Hypothalamus (tissue), 51 donors: ENCODE measurements at regions not wholly inside any gene's neighbourhood (a gene's known extent, or its start where the extent isn't known, plus 50 kb on each side); places are given as distances from the start of the nearest gene placed in this dataset.

Experiments
- DNase-seq, 51 donors: peaks; one replicate each; lab custom pipeline; 2025; lab: John Stamatoyannopoulos, UW

DNA sequence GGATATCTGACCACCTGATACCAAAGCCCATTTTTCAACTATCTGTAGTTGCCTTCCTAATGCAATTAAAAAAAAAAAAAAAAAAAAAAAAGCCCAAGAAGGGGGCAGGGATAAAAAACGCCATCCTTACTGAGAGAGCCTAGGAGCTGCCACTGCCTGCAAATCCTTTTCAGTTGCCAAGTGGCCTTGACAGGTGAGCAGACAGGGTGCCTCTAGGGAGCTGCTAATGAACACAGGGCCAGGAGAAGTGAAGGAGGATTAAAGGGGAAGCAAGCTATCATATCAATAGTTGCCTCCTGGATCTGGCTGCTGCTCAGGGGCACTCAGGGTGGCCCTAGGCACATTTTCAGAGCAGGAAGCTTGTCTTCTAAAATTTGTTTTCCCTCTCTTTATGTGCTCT, 547.4 kb downstream of the TLE1 start:
- no peak for DNase-seq

DNA sequence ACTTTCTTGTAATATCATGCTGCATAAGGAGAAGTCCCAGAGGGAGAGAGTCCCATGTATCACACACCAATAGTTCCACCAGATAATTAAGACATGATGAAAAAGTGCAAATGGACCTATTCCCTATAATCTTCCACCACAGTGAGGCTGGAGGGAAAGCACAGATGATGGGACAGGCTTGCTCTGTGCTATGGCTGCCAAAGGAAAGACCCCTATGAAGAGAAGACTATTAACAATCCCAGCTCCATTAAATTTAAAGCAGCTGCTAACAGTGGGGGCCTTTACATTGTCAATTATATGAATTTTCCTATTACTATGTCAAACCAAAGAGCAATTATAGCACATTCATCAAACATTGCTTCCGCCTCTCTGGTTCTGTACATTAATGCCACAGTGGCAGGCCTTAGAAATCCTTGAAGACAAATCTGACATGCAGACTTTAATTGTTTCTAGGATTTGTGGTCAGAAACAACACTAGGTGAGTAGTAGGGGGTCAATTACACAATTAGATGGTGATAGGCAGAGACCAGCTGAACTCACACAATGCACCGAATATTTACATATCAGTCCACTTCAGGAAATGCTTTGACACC, 551.3 kb downstream of the TLE1 start:
- no peak for DNase-seq

DNA sequence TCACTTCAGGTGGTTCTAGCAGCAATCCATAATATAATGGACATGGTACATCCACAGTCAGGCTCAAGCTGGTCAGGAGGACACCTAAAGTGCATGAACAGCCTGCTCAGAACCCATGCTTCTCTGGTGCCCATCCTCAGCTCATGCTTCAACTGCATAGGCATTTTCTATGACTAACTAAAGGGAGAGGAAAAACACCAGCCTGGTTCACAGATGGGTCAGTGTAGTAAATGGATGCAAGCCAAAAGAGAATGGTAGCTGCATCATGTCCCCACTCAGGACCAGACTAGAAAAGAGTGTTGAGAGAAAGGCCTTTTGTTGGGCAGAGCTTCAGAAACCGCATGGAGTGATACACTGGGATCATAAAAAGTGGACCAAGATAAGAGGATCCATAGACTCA, 556.6 kb downstream of the TLE1 start:
- no peak for DNase-seq

DNA sequence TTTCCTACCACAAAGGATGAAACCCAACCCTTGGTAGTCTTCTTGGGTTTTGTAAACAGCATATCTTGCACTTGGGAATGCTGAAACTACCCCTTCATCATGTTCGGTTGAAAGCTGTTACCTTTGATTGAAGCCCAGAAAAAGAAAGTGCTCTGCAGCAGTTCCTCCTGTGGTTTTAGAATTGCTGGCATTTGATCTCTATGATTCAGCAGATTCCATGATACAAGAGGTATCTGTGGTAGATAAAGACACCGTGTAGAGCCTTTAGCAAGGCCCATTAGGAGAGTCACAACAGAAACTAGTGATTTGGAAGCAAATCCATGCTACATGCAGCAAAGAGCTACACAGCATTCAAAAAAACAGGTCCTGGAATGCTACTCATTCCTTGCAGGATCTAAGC, 557.0 kb downstream of the TLE1 start:
- DNase-seq = no peak

DNA sequence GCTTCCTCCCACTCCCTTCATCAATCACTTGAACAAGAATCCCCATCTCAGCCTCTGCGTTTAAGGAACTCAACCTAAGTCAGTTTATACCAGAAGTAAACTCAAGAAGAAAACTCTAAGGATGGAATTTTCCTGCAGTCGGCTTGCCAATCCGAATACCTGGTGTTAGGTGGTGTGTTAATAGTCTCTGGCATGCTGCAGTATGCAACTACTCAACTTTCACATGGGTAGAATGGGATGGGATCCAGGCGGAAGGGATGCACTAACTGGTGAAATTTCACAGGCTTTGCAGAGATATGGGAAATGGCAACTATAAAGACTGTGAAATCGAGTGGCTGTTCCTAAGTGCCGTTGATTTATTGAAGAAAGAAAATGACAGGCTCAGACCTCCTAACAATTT, 560.6 kb downstream of the TLE1 start:
- DNase-seq = no peak

DNA sequence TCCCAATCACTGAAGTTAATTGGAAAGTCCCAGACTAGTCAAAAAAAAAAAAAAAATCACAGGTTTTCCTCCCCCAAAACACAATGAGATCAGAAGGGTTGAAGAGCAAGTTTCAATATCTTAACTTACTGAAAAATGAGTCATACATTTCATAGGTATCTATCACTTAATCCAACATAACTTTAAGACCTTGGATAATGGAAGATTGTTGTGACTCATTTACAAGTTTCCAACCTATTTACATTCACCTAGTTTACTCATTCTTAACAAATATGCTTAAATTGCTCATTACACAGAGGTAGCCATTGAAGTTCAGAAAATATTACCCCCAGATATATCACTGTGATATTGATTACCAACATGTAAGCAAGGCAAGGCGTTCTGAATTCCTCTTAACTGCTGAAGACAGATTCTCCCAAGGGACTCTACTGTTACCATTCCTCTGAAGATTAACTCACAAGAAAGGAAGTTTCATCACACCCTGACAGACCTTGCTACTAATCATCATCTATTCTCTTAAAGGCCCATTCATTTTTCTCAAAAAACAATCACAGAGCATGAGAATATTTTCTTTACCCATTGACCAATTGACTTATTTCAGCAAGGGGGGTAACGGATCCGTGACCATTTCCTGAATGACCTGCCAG, 563.8 kb downstream of the TLE1 start:
- DNase-seq = no peak

DNA sequence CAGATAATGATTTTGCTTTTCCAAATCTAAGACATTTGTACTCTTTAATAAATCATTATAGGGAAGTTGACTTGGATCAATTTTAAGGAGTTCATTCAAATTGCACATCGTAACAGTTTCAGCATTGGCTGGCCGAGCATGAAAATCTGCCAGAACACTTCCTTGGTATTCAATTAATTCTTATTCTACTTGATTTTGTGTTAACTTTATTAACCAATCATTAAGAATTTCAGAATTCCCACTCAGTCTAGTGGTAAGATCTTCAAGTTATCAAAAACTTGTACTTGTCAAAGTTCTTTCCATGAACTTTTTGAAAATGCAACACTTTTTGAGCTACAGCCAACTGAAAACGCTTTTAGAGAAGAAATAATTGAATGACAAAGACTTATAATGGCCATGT, 565.8 kb downstream of the TLE1 start:
- no peak for DNase-seq

DNA sequence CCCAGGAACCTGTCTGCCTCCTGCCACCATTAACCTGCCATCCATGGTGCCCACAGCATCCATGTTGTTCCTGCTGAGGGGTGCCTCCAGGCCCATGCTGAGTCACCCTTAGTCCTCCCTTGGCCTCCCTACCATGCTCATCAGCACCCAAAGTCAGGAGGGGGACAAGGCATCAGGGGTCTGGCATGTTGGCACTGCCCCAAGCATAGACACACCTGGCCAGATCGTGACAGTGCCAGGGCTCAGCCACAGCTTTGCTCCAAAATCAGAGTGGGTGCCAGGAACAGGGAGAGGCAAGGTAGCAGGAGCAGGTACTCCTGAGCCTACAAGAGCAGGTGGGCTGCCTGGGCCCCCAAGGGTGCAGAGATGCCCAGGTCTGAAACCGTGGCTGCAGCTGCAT, 566.6 kb downstream of the TLE1 start:
- DNase-seq = no peak

DNA sequence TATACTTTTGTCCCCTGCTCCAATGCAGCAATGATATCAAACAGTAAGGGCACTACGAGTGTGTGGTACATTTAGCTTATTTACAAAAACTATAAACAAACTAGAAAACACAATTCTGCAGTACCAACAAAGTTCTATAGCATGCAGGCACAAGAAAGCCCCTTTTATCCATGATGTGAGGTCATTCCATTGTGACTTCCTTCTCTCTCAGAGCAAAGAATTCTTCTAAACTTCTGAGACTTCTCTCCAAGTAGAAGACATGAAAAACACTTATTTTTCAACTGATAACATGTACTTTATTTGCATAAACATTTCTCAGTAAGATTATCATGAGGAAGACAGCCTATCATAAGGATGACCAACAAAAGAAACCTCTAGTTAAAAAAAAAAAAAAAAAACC, 569.8 kb downstream of the TLE1 start:
- no peak for DNase-seq

DNA sequence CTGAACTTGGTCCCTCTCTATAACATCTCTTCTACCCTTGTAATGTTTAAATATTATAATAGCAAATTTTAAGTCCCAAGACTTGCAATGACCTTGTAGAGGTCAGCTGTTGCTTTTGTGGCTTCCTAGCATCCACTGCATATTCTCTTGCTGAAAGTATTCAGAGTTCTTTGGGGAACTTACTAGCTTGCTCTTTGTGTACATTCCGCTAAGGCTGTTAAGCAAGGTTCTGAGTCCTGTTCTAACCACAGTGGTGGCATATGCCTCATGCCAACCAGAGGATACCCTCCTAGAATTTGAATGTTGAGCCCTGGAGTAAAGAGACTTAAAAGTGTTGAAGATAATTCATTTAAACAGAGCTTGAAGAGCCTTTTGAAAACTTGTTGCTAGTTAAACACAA, 570.9 kb downstream of the TLE1 start:
- DNase-seq = no peak

DNA sequence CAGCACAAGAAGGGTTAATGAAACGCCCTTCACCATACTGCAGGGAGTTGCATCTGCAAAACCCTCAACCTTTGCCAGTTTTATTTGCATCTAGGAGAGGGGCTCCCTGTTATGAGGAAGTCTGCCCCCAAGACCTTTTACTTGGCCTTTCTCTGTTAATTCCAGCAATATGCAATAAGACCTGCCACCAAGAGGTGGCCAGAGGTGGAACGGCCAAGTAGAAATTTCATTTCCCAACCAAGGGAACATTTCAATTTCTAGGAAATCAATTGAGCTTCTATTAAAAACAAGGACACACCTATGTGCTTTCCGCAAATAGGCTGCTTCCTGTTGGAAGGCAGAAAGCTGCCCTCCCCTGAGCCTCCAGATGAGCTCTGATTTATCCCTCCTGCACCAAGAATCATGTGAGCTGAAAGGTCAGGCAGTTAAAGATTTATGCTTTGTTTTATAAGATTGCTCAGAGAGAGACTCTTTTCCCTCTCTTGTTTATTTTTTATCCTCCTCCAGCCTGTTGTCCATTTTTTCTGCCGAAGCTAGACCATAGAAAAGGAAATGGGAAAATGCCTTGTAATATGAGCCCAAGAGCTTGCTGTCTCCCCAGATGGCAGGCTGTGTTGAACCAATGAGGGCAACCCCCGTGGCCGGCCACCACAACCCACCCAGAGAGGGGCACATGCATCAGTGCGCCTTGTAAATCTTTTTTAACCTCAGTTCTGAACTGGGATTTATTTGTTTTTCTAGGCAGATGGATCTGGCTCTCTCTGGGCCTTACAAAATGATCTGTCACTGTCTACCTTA, 572.8 kb downstream of the TLE1 start:
- no peak for DNase-seq

DNA sequence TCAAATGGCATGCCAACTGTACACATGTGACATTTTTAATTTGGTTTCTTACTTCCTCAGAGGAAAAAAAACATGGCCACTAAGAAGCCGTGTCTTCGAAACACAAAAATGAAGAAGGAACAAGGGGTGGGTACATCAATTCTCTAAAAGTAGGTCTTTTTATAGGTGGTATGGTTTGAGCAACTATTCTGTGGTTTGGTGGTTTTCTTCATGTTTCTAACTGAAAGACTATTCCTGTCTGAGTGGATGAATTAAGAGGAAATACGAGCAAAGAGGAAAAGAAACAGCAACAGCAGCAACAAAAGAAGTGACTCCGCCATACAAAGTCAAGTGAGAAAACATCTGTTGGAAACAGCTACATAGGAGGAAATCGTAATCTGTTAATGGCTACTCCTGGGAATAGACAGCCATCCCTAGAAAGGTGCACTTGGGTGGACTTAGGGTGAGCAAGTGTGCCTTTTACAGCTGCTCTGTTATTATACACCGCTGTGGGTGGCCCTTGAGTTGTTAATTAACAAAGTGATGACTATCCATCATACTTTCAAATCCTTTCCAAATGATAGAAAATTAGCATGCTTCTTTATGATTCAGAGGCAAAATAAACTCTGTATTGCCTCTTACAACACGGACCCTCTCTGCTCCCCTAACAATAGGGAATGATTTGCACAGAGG, 575.8 kb downstream of the TLE1 start:
- DNase-seq = peak in 1 of 51 donors; percentile 19

DNA sequence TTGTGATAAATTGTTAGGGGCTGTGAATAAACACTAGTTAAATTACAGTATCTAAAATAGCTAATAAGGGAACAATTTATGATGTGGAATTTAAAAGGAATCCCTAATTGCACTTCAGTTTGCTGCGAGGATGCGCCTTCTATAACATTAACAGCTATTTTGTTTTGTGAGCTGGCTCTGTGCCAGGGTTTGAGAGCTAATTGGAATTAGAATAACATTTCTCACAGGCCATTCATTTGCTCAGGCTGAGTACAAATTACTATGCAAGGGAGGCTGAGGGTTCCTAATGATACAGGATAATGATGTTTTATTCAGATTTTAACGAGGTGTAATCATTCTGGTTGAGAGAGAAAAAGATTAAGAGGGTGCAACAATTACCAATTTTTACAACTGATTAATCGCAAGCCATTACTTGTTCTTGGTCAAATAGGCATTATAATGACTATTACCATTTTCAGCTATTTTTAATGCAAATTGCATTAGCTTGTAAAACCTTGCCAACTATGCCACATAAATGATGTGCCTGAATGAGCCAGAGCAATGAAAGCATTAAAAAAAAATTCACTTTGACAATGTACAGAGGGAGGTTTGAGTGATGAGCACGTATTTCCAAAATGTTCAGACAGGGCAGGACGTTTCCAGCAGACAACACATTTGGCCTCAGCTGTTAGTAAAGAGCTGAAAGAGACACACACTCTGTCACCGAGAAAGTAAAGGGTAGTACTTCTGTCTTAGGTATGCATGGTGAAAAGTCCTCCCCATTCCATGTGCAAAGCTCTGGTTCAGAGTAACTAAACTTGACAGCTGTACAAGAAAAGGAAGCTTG, 576.5 kb downstream of the TLE1 start:
- peak in 3 of 51 donors; percentile 2 to 36 (median 5) for DNase-seq

DNA sequence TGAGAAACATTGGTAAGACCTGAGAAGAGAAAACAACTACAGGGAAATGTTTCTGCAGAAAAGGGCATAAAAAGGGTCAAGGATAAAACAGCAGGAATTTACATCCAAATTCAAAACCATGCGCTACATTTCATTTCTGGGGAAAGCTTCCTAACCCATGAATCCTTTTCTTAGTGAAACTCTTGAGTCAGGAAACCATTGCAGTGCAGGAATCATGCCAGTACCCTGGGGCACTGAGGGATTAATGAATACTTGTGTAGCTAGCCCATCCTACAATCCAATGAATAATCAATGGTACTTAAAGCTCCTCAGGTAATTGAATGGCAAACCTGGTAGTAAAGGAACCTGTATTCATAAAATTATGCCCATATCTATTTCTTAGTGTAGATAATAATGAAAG, 580.5 kb downstream of the TLE1 start:
- DNase-seq = no peak

DNA sequence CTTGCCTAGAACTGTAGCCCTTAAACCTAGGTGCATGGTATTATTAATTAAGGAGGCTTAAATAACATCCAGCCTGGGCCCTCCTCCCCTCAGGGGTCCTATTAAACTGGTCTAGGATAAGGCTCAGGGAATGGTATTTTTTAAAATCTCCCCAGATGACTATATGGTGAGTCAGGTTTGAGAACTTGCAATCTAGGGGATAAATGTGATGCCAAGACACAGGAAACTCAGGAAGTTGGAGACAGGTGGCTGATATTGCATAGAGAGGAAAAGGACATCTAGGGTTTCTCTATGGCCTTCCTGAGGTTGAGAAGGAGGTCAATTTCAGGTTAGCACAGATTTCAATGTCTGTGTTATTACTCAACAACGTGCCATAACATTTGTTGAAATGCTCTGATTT, 581.0 kb downstream of the TLE1 start:
- no peak for DNase-seq

DNA sequence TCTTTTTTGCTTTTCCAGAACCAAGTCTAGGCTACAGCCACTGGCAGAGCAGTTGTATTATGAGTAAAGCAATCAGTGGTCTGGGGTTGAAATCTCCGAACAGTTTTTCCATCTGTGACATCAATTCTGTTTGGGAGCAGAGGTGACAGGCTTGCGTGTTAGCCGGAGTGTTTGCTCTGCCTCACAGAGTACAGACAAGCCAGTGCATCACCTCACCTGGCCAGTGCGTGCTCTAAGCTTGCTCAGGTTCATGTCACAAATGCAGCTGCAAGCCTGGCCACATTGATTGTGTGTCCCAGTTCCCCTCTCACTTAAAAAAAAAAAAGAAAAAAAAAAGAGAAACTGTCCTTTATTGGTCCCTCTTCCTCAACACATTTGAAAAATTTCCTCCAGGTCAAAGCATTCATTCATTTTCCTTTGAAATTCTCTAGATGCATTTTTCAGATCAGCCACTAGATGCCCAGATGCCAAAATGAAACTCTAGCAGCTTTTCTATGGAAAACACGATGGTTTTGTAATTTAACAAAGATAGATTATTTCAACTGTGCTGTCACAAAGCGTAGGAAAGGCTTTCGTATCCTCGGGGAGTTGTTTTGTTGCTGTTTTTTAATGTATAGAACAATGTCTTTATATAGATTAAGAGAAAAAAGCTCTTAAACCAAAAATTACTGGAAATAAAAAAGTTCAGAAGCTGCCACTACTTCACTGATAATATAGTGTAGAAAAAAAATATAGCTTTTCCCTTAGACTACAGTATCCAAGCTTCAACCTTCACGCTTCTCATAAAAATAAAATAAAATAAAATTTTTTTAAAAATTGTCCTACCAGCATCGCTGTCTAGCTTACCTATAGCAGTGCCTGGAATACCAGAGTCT, 585.5 kb downstream of the TLE1 start:
- DNase-seq = no peak

DNA sequence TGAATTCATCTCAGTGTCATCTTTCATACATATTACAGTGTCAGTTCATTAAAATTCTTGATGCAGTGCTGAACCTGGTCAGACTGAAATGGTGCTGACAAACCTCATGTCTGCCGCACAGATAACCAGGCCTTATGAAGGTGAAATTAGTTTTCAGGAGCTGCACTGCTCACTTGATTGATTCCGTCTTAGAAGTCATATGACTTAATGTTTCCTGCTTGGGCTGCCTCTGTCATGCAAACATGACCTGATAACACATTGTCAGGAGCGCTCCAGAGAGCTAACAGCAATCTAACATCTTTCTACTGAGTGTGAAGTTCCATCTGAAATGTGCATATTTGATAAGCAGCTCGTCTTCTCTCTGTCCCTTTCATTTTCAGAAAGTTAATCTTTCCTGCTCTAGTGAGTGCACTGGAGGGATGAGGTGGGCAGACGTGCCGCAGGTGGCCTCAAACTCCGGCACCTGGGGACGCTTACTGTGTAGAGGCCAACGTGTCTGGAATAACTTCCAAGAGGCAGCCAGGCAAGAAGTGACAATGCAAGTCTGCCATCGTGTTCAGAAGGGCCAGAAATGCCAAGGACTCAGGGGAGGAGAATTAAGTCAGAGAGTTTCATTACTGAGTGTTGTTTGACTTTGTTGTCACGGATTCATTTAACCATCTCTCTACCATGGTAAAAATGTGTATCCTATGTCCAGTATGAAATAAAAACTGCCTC, 592.1 kb downstream of the TLE1 start:
- no peak for DNase-seq

DNA sequence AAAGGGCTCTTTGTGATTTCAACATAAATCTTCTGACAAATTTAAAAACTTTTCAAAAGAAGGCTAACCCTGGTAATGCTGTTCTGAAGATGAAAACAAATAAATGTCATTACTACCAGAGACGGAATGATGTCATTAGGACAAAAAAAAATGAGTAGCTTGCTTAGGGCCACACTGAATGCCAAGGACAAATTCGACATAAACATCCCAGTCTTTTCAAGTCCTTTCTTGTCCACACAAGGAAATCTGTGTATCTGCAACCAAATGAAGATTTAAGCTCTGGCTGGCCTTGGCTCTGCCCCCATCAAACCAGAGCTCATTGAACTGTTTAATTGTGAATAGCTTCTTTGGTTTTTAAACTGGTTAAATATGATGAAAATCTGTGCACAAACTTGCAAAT, 592.7 kb downstream of the TLE1 start:
- peak in 1 of 51 donors; percentile 4 for DNase-seq

DNA sequence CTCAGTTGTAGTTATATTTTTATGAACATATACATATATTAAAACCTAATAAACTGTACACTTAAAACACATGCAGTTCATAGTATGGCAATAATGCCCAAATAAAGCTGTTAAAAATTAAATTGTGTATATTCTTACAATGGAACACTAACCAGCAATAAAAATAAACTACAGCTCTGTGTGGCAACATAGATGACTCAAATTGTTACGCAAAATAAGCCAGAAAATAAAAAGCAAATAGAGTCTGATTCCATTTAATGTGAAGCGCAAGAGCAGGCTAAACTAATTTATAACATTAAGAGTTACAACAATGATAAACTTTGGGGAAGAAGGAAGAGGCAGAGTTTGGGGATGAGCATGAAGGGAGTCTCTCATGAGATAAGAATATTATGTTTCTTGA, 597.3 kb downstream of the TLE1 start:
- no peak for DNase-seq
